K562 (cell line): ENCODE measurements at regions not wholly inside any gene's neighbourhood (a gene's known extent, or its start where the extent isn't known, plus 50 kb on each side); places are given as distances from the start of the nearest gene placed in this dataset.

Experiments
- ATAC-seq: fragments of 200-7000 bp; cut with Tn5 transposase; 3 replicates; pipeline ENCODE4 v1.9.1; 2020; ENCODE audit warnings: moderate library complexity
- BruUV-seq: library from RNA; stranded (reverse); fragments of 400-500 nt; replicated peaks from 2 replicates; lab custom pipeline; 2021; lab: Mats Ljungman, UMichigan
- CTCF ChIA-PET: fragments of 300-600 bp; formaldehyde crosslinking; extraction: SDS; loops from one replicate; lab custom pipeline; 2021; ENCODE audit warnings: low intra/inter-chr PET ratio; lab: Yijun Ruan, JAX
- POLR2A ChIA-PET: fragments of 300-600, 350-650 bp; sonication (Branson Sonifier 250); formaldehyde crosslinking; extraction: SDS; loops from one replicate; lab custom pipeline; 2021; ENCODE audit warnings: antibody characterized with exemption, inconsistent platforms; lab: Yijun Ruan, JAX
- DNase-seq, 4 experiments: peaks; one replicate each; pipeline versions ENCODE4 v3.0.0 to v3.0.0-alpha.2; 2011 to 2018; ENCODE audit warnings: low spot score in 3 of 4, mixed read lengths in 3 of 4; ENCODE audit errors: extremely low read depth in 1 of 4
- FAIRE-seq: peaks from 2 replicates; lab custom pipeline; 2011; peaks lifted over from hg19 to GRCh38; lab: Jason Lieb, UNC
- H2AFZ ChIP-seq: 2 replicates; pipeline ENCODE4 v1.6.0; 2011; ENCODE audit warnings: low read depth, low read length, control low read depth, inconsistent platforms
- H3K27ac ChIP-seq: fragments of 200-600 bp; 3 replicates; pipeline ENCODE4 v1.8.0; 2011; ENCODE audit warnings: low read depth, mild to moderate bottlenecking, control low read depth, inconsistent platforms, low read length, moderate library complexity, mixed read lengths; ENCODE audit errors: extremely low read depth
- H3K27me3 ChIP-seq, 2 experiments: fragments of 300-600 bp in 1 of 2; 2 replicates in 1 of 2; 3 replicates in 1 of 2; pipeline versions ENCODE4 v1.6.0 to v1.8.0; 2011; ENCODE audit warnings: inconsistent platforms in 2 of 2, low read length in 2 of 2, mild to moderate bottlenecking in 1 of 2, mixed read lengths in 1 of 2, moderate library complexity in 1 of 2; ENCODE audit not compliant: control insufficient read depth in 2 of 2, insufficient read depth in 2 of 2
- H3K36me3 ChIP-seq: fragments of 300-600 bp; 3 replicates; pipeline ENCODE4 v1.8.0; 2011; ENCODE audit warnings: mild to moderate bottlenecking, low read length, inconsistent platforms; ENCODE audit not compliant: control insufficient read depth, insufficient read depth
- H3K4me1 ChIP-seq, 2 experiments: fragments of 200-600 bp in 1 of 2; replicated peaks in 1 of 2; 2 replicates in 1 of 2; 3 replicates in 1 of 2; pipeline versions ENCODE4 v1.5.1 to v1.8.0; 2011; ENCODE audit warnings: inconsistent platforms in 2 of 2, low read length in 2 of 2, mild to moderate bottlenecking in 1 of 2, mixed read lengths in 1 of 2, moderate library complexity in 1 of 2; ENCODE audit not compliant: control insufficient read depth in 2 of 2, insufficient read depth in 2 of 2
- H3K4me2 ChIP-seq: 2 replicates; pipeline ENCODE4 v1.6.1; 2011; ENCODE audit warnings: low read length, control low read depth, inconsistent platforms, mixed read lengths; ENCODE audit not compliant: insufficient read depth
- H3K4me3 ChIP-seq: fragments of 200-600 bp; sonication (generic), shearing (Covaris generic); 2 replicates; pipeline ENCODE4 v1.5.1; 2016; ENCODE audit warnings: control low read depth, inconsistent platforms
- H3K79me2 ChIP-seq: fragments of 200-600 bp; 3 replicates; pipeline ENCODE4 v1.8.0; 2011; ENCODE audit warnings: low read length, inconsistent platforms; ENCODE audit not compliant: control insufficient read depth, insufficient read depth
- H3K9ac ChIP-seq, 2 experiments: 2 replicates each; pipeline versions ENCODE4 v1.6.0 to v1.6.1; 2011; ENCODE audit warnings: low read depth in 2 of 2, low read length in 2 of 2, control low read depth in 1 of 2, inconsistent platforms in 1 of 2, mild to moderate bottlenecking in 1 of 2, mixed read lengths in 1 of 2; ENCODE audit not compliant: insufficient read depth in 1 of 2
- H3K9me1 ChIP-seq: one replicate; pipeline ENCODE4 v1.6.0; 2011; ENCODE audit warnings: inconsistent platforms, mild to moderate bottlenecking, low read length, moderate library complexity; ENCODE audit not compliant: control insufficient read depth, insufficient read depth
- H3K9me3 ChIP-seq: replicated peaks from 2 replicates; pipeline ENCODE4 v1.5.1; 2011; ENCODE audit warnings: low read depth, low read length, inconsistent platforms; ENCODE audit not compliant: control insufficient read depth, insufficient read depth
- H4K20me1 ChIP-seq: replicated peaks from 2 replicates; pipeline ENCODE4 v1.6.1; 2011; ENCODE audit warnings: low read length, inconsistent platforms, mixed read lengths; ENCODE audit not compliant: control insufficient read depth, insufficient read depth
- ELF1 ChIP-seq: fragments of 200-800 bp; sonication (Bioruptor generic); IDR thresholded peaks from 2 replicates; pipeline ENCODE4 v1.6.1; 2016; ENCODE audit warnings: missing genetic modification characterization, missing compliant biosample characterization
- NEUROD1 ChIP-seq: fragments of 150-350 bp; IDR thresholded peaks from 2 replicates; pipeline ENCODE4 v1.6.1; 2014; ENCODE audit warnings: borderline replicate concordance, low read length, low read depth; ENCODE audit not compliant: partially characterized antibody
- ZHX1 ChIP-seq: fragments of 150-350 bp; conservative IDR thresholded peaks from 2 replicates; pipeline ENCODE4 v1.6.1; 2014; ENCODE audit warnings: low read length
- ZNF143 ChIP-seq: sonication (generic); formaldehyde crosslinking; IDR thresholded peaks from 2 replicates; pipeline ENCODE4 v1.9.0; 2022; ENCODE audit warnings: mild to moderate bottlenecking, missing genetic modification reagents
- ZNF57 ChIP-seq: fragments of 450-650 bp; formaldehyde crosslinking; IDR thresholded peaks from 2 replicates; pipeline ENCODE4 v1.4.0; 2020; ENCODE audit warnings: mild to moderate bottlenecking, moderate library complexity
- WGBS: fragments of 100-300 bp; shearing (Covaris generic); methylation state at CpG from one replicate; pipeline ENCODE4 v1.1.6; 2016; ENCODE audit warnings: low coverage, mixed read lengths; ENCODE audit not compliant: insufficient coverage; ENCODE audit errors: missing lambda C conversion rate; 5-methylcytosine and 5-hydroxymethylcytosine counted together
- in situ Hi-C: fragments of 300-500 bp; cut with MboI; formaldehyde crosslinking; loops from 4 replicates; pipeline ENCODE4 v1.15.0; 2018; ENCODE audit warnings: inconsistent platforms, mixed read lengths
- intact Hi-C: fragments of 100-400 bp; cut with micrococcal nuclease; formaldehyde crosslinking; loops from 2 replicates; pipeline ENCODE4 v1.14.2; 2022

- no peak for ATAC-seq
- WGBS = 2% methylated on average over 8 of the region's 8 CpGs
- Histone ChIP-seq H3K36me3 (no peaks in the 10 kb centered on the region), H3K4me3 (no peak overlapping the region), H3K4me2 (no peak overlapping the region), H3K9me1 (no peaks in the 10 kb centered on the region), H3K9ac (no peak overlapping the region), H3K9me3 (peaks cover 3% of the 10 kb centered on the region; the same call in 1 of the 2 replicates)
- intact Hi-C loops = no loop called here
- FAIRE-seq = no peak
- CTCF ChIA-PET = no interaction called here
- TF ChIP-seq NEUROD1 = no peak
- no peak for TF ChIP-seq ZNF143
- no peak for TF ChIP-seq ZHX1
- TF ChIP-seq ZNF57 (CRISPR knock-in tag) = no peak
- TF ChIP-seq ELF1 (tag) = no peak
- TF ChIP-seq, all 486 proteins: peak for 0
- H3K27me3 ChIP-seq = peaks cover 15 to 22% of the 10 kb centered on the region in 2 experiments
- no peak overlapping the region for H3K27ac ChIP-seq
- POLR2A ChIA-PET = no interaction called here
- in situ Hi-C loops = no loop called here
- no peaks in the 10 kb centered on the region for H3K4me1 ChIP-seq
- DNase-seq = no peak
- no peak overlapping the region for H2AFZ ChIP-seq
- no peaks in the 10 kb centered on the region for H3K79me2 ChIP-seq
- no peaks in the 10 kb centered on the region; the same call in 1 of the 2 replicates for H4K20me1 ChIP-seq
- no TSS peak for BruUV-seq
Measured at GRCh38 chr2:173452416-173452815, 97.7 kb downstream of the CDCA7 start.
